Heart left ventricle (tissue), 13 donors: ENCODE measurements at regions not wholly inside any gene's neighbourhood (a gene's known extent, or its start where the extent isn't known, plus 50 kb on each side); places are given as distances from the start of the nearest gene placed in this dataset.

ENCODE experiments used
- CTCF ChIP-seq, 12 donors: fragments of 200-600 bp; sonication (generic) in 4 of 12; IDR thresholded peaks; one replicate each; pipeline versions ENCODE4 v1.5.0 to v1.8.0; 2018 to 2022; ENCODE audit warnings: antibody characterized with exemption in 12 of 12, mild to moderate bottlenecking in 5 of 12
- POLR2A ChIP-seq, 2 donors: fragments of 450-650 bp; IDR thresholded peaks; one replicate each; pipeline ENCODE4 v1.6.1; 2017; ENCODE audit warnings: antibody characterized with exemption in 2 of 2, mild to moderate bottlenecking in 2 of 2, moderate library complexity in 2 of 2
- donor health status: ischemic (EF 13 %, LVEDD 7.1; RV severe dilation, severe dysfunction).
- donor health status: DM: no; HTN: yes; CAD: no.
- donor health status: DM: no; HTN: no; CAD: no.
- donor health status: ischemic (EF 25% LVEDD 6.9; RV normal size, moderate dysfunction).
- donor health status: ischemic (EF 25% LVEDD 5.7; RV mildly dilated, moderate dysfunction).
- donor health status: ischemic (EF 35%, LVEDD 5.7; RV mildly dilated, moderate dysfunction).
- donor health status: nonischemic (EF 11% LVEDD 7.7; RV severe dilation, severe dysfunction).
- donor health status: DM: yes; HTN: yes; CAD: no.
- donor health status: PGD.
- donor health status: ischemic (EF 29% LVEDD 5.4; RV normal size, mild dysfunction).
- donor health status: nonischemic (EF 23%, LVEDD 6.1; RV moderate dilation, normal function).

GRCh38 chr2:161097157-161097556, 63.1 kb upstream of the TANK start:
- TF ChIP-seq POLR2A (IDR thresholded peaks at IDR 0.05) (no peak), CTCF (IDR thresholded peaks at IDR 0.05) (no peak)
